Type B pancreatic cell (in vitro differentiated cells): ENCODE measurements at regions not wholly inside any gene's neighbourhood (a gene's known extent, or its start where the extent isn't known, plus 50 kb on each side); places are given as distances from the start of the nearest gene placed in this dataset.

Experiments
- DNase-seq: peaks from one replicate; pipeline ENCODE4 v3.0.0; 2021; ENCODE audit warnings: mixed read lengths; ENCODE audit not compliant: unreplicated experiment; ENCODE audit errors: extremely low spot score
- H3K27ac Mint-ChIP-seq: 2 replicates; pipeline ENCODE4 v1.8.0; 2021; ENCODE audit warnings: mild to moderate bottlenecking, mixed read lengths
- H3K27me3 Mint-ChIP-seq: 2 replicates; pipeline ENCODE4 v1.8.0; 2021; ENCODE audit warnings: mixed read lengths
- H3K36me3 Mint-ChIP-seq: 2 replicates; pipeline ENCODE4 v1.8.0; 2021; ENCODE audit warnings: mixed read lengths
- H3K4me1 Mint-ChIP-seq: one replicate; pipeline ENCODE4 v1.8.0; 2021; ENCODE audit warnings: mixed read lengths; ENCODE audit not compliant: unreplicated experiment
- H3K4me3 Mint-ChIP-seq: 2 replicates; pipeline ENCODE4 v1.8.0; 2021; ENCODE audit warnings: mild to moderate bottlenecking, mixed read lengths
- H3K9me3 Mint-ChIP-seq: 2 replicates; pipeline ENCODE4 v1.8.0; 2021; ENCODE audit warnings: mixed read lengths
- TF ChIP-seq, protein P1 (sequence below): fragments of 200-600 bp; sonication (generic); conservative IDR thresholded peaks from 2 replicates; pipeline ENCODE4 v1.5.0; 2021; ENCODE audit warnings: antibody characterized with exemption, mild to moderate bottlenecking

DNA sequence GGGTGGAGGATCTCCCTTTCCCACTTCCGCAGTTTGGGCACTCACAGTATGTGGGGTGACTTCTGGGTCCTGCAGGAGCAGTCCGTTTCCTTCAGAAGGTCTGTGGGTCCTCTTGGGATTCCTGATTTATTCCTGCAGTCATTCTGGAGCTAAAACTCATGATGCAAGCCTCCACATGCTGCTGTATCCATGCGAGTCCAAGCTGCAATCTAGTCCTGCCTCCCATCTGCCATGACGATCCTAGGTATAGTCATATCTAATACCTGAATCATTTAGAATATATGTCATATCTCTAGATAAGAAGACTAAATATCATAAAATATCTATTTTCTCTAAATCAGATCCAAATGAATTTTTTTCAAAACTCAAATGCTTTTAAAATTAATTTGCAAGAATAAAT lies 103.4 kb upstream of the AHI1 start:
- Mint-ChIP-seq H3K4me1 (no peaks in the 10 kb centered on the region), H3K27ac (no peak overlapping the region), H3K4me3 (no peak overlapping the region), H3K36me3 (no peaks in the 10 kb centered on the region), H3K9me3 (no peaks in the 10 kb centered on the region), H3K27me3 (no peaks in the 10 kb centered on the region)
- no peak for DNase-seq
- TF ChIP-seq, protein P1, sequence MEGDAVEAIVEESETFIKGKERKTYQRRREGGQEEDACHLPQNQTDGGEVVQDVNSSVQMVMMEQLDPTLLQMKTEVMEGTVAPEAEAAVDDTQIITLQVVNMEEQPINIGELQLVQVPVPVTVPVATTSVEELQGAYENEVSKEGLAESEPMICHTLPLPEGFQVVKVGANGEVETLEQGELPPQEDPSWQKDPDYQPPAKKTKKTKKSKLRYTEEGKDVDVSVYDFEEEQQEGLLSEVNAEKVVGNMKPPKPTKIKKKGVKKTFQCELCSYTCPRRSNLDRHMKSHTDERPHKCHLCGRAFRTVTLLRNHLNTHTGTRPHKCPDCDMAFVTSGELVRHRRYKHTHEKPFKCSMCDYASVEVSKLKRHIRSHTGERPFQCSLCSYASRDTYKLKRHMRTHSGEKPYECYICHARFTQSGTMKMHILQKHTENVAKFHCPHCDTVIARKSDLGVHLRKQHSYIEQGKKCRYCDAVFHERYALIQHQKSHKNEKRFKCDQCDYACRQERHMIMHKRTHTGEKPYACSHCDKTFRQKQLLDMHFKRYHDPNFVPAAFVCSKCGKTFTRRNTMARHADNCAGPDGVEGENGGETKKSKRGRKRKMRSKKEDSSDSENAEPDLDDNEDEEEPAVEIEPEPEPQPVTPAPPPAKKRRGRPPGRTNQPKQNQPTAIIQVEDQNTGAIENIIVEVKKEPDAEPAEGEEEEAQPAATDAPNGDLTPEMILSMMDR = no peak

DNA sequence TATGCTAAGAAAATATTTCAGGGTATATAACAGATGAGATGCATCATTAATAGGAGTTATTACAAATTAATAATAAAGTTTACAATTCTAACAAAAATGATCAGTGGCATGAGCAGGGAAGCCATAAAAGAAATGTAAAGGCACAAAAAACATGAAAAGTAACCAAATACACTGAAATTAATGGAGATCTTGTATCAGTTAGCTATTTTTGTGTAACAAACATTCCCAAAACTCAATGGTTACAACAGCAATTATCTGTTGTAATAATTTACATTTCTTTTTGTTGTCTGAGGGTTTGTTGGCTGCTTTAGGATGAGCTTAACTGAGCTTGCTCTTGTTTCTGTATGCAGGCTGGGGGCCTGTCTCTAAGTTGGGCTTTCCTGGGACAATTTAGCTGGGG lies 104.3 kb upstream of the AHI1 start:
- DNase-seq = no peak
- H3K9me3 Mint-ChIP-seq = no peaks in the 10 kb centered on the region
- H3K36me3 Mint-ChIP-seq = no peaks in the 10 kb centered on the region
- peaks cover 6% of the 10 kb centered on the region for H3K4me1 Mint-ChIP-seq
- TF ChIP-seq, protein P1 = no peak
- no peak overlapping the region for H3K4me3 Mint-ChIP-seq
- no peaks in the 10 kb centered on the region for H3K27me3 Mint-ChIP-seq
- H3K27ac Mint-ChIP-seq = no peak overlapping the region

GRCh38 chr6:135603249-135603648 lies 105.7 kb upstream of the AHI1 start:
- no peak overlapping the region for H3K27ac Mint-ChIP-seq

GRCh38 chr6:135604035-135604860 lies 106.7 kb upstream of the AHI1 start:
- H3K27me3 Mint-ChIP-seq = no peaks in the 10 kb centered on the region
- TF ChIP-seq, protein P1 = no peak
- no peak for DNase-seq
- no peak overlapping the region for H3K27ac Mint-ChIP-seq
- H3K36me3 Mint-ChIP-seq = no peaks in the 10 kb centered on the region
- no peaks in the 10 kb centered on the region for H3K9me3 Mint-ChIP-seq
- peaks cover 6% of the 10 kb centered on the region for H3K4me1 Mint-ChIP-seq
- H3K4me3 Mint-ChIP-seq = no peak overlapping the region

More at GRCh38 chr6:135603249-135603648, 105.7 kb upstream of the AHI1 start:
- peaks cover 6% of the 10 kb centered on the region for H3K4me1 Mint-ChIP-seq
- no peak for DNase-seq
- H3K27me3 Mint-ChIP-seq = no peaks in the 10 kb centered on the region
- H3K36me3 Mint-ChIP-seq = no peaks in the 10 kb centered on the region
- no peaks in the 10 kb centered on the region for H3K9me3 Mint-ChIP-seq
- TF ChIP-seq, protein P1 = no peak
- H3K4me3 Mint-ChIP-seq = no peak overlapping the region

DNA sequence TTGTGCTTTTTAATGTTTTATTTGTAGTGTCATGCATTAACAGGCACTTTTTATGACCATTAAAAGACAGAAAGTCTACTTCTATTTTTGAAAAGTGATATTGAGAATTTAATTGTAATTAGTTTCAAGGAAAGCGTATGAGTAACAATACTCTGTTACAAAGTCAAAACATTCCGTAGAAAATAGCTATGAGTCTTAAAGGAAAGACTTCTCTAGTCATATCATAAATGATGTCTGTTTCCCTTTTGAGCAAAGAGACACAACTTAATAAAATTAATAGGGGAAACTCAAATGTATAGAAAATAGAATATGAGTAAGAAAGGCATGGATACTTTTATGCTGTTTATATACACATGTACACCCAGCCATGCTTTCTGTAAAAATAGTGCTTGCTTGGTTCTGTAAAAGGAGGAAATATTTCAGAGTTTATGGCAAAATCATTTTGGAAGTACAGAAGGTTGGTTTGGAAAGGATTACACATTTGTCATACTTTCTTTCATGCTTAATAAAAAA lies 107.8 kb upstream of the AHI1 start:
- no peaks in the 10 kb centered on the region for H3K9me3 Mint-ChIP-seq
- no peaks in the 10 kb centered on the region for H3K36me3 Mint-ChIP-seq
- no peak overlapping the region for H3K4me3 Mint-ChIP-seq
- no peaks in the 10 kb centered on the region for H3K27me3 Mint-ChIP-seq
- peaks cover 6% of the 10 kb centered on the region for H3K4me1 Mint-ChIP-seq
- H3K27ac Mint-ChIP-seq = no peak overlapping the region
- TF ChIP-seq, protein P1 = no peak
- no peak for DNase-seq
